PC-9 (cell line): ENCODE measurements at regions not wholly inside any gene's neighbourhood (a gene's known extent, or its start where the extent isn't known, plus 50 kb on each side); places are given as distances from the start of the nearest gene placed in this dataset.

Experiments
- EZH2 ChIP-seq: fragments of 200-600 bp; sonication (generic); IDR thresholded peaks from 2 replicates; pipeline ENCODE4 v1.8.0; 2017; ENCODE audit warnings: antibody characterized with exemption, low read depth
- TF ChIP-seq, protein P1 (sequence below): fragments of 200-600 bp; sonication (generic); conservative IDR thresholded peaks from 2 replicates; pipeline ENCODE4 v1.6.1; 2017; ENCODE audit warnings: mixed run types, antibody characterized with exemption, mild to moderate bottlenecking, moderate library complexity

DNA sequence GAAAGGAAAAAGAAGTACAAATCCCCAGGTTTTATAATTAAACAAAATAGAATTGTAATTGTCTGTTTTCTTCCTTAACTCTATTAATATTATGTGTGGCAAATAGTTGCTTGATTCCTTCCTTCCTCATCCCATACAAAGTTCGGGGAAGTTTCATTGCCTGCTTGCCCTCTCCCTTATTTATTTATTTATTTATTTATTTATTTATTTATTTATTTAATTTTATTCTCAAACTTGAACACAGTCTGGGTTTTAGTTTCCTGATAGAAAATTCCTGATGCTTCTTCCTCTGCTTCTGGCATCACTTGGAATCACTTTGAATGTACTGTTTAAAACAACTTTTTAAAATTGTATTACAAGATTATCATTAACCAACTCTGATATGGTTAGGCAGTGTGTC, 145.8 kb upstream of the SOX5 start:
- TF ChIP-seq EZH2: no peak
- TF ChIP-seq, protein P1, sequence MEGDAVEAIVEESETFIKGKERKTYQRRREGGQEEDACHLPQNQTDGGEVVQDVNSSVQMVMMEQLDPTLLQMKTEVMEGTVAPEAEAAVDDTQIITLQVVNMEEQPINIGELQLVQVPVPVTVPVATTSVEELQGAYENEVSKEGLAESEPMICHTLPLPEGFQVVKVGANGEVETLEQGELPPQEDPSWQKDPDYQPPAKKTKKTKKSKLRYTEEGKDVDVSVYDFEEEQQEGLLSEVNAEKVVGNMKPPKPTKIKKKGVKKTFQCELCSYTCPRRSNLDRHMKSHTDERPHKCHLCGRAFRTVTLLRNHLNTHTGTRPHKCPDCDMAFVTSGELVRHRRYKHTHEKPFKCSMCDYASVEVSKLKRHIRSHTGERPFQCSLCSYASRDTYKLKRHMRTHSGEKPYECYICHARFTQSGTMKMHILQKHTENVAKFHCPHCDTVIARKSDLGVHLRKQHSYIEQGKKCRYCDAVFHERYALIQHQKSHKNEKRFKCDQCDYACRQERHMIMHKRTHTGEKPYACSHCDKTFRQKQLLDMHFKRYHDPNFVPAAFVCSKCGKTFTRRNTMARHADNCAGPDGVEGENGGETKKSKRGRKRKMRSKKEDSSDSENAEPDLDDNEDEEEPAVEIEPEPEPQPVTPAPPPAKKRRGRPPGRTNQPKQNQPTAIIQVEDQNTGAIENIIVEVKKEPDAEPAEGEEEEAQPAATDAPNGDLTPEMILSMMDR: no peak
